HL-60 (cell line): ENCODE measurements at regions not wholly inside any gene's neighbourhood (a gene's known extent, or its start where the extent isn't known, plus 50 kb on each side); places are given as distances from the start of the nearest gene placed in this dataset.

Experiments
- POLR2AphosphoS5 ChIP-seq: IDR thresholded peaks from 2 replicates; pipeline ENCODE4 v1.6.1; 2012; ENCODE audit warnings: low read depth
- TF ChIP-seq, protein P1 (sequence below): IDR thresholded peaks from one replicate; pipeline ENCODE4 v1.5.1; 2011; ENCODE audit warnings: low read length, control low read depth, inconsistent platforms; ENCODE audit not compliant: insufficient read depth

DNA sequence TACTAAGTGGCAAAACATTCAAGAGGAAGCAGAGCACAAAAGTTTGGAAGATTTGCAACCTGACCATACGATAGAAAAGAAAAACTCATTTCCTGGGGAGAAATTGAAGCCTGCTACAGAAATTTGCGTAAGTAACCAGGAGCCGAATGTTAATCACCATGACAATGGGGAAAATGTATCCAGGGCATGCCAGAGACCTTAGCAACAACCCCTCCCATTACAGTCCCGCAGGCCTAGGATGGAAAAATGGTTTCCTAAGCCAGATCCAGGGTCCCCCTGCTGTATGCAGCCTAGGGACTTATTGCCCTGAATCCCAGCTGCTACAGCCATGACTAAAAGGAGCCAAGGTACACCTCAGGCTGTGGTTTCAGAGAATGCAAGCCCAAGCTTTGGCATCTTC, 472.2 kb upstream of the KLHL4 start:
- TF ChIP-seq, protein P1, sequence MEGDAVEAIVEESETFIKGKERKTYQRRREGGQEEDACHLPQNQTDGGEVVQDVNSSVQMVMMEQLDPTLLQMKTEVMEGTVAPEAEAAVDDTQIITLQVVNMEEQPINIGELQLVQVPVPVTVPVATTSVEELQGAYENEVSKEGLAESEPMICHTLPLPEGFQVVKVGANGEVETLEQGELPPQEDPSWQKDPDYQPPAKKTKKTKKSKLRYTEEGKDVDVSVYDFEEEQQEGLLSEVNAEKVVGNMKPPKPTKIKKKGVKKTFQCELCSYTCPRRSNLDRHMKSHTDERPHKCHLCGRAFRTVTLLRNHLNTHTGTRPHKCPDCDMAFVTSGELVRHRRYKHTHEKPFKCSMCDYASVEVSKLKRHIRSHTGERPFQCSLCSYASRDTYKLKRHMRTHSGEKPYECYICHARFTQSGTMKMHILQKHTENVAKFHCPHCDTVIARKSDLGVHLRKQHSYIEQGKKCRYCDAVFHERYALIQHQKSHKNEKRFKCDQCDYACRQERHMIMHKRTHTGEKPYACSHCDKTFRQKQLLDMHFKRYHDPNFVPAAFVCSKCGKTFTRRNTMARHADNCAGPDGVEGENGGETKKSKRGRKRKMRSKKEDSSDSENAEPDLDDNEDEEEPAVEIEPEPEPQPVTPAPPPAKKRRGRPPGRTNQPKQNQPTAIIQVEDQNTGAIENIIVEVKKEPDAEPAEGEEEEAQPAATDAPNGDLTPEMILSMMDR = no peak
- TF ChIP-seq POLR2AphosphoS5 = no peak
